SU-DHL-6 (cell line): ENCODE measurements at regions not wholly inside any gene's neighbourhood (a gene's known extent, or its start where the extent isn't known, plus 50 kb on each side); places are given as distances from the start of the nearest gene placed in this dataset.

Source experiments
- H2AFZ ChIP-seq: fragments of 200-600 bp; sonication (generic); 2 replicates; pipeline ENCODE4 v1.6.1; 2014; ENCODE audit warnings: low read depth, mild to moderate bottlenecking, moderate library complexity, mixed read lengths, antibody characterized with exemption, low read length; ENCODE audit not compliant: severe bottlenecking
- H3F3A ChIP-seq: fragments of 200-600 bp; shearing (Covaris generic); 2 replicates; pipeline ENCODE4 v1.6.0; 2016; ENCODE audit warnings: antibody characterized with exemption, mild to moderate bottlenecking; ENCODE audit not compliant: insufficient read depth
- H3K27ac ChIP-seq: fragments of 200-600 bp; sonication (generic); 2 replicates; pipeline ENCODE4 v1.5.1; 2016; ENCODE audit warnings: low read depth, mild to moderate bottlenecking, low read length, moderate library complexity, mixed read lengths
- H3K27me3 ChIP-seq: fragments of 200-600 bp; sonication (generic), shearing (Covaris generic); 2 replicates; pipeline ENCODE4 v1.6.0; 2014; ENCODE audit warnings: mild to moderate bottlenecking, low read length
- H3K36me3 ChIP-seq: fragments of 200-600 bp; sonication (generic); 2 replicates; pipeline ENCODE4 v1.6.1; 2014; ENCODE audit warnings: mild to moderate bottlenecking, low read length, mixed read lengths
- H3K4me2 ChIP-seq: fragments of 300-600, 200-600 bp; shearing (Covaris generic), sonication (generic); 2 replicates; pipeline ENCODE4 v1.6.0; 2014; ENCODE audit warnings: low read length, low read depth, mild to moderate bottlenecking; ENCODE audit not compliant: poor library complexity, severe bottlenecking
- H3K4me3 ChIP-seq: fragments of 200-600 bp; sonication (generic); 2 replicates; pipeline ENCODE4 v1.5.1; 2014; ENCODE audit warnings: antibody characterized with exemption, low read length, mild to moderate bottlenecking, mixed read lengths; ENCODE audit not compliant: insufficient read depth, poor library complexity, severe bottlenecking
- H3K79me2 ChIP-seq: fragments of 200-600 bp; sonication (generic); 2 replicates; pipeline ENCODE4 v1.6.1; 2014; ENCODE audit warnings: mild to moderate bottlenecking, low read length, moderate library complexity; ENCODE audit not compliant: insufficient read depth
- H3K9ac ChIP-seq: fragments of 200-600 bp; sonication (generic); 2 replicates; pipeline ENCODE4 v1.7.0; 2014; ENCODE audit warnings: mild to moderate bottlenecking, low read length
- H3K9me2 ChIP-seq: fragments of 200-600 bp; sonication (generic); replicated peaks from 2 replicates; pipeline ENCODE4 v1.6.1; 2014; ENCODE audit warnings: low read length; ENCODE audit not compliant: insufficient read depth
- H3K9me3 ChIP-seq: fragments of 200-600 bp; sonication (generic); 2 replicates; pipeline ENCODE4 v1.6.1; 2014; ENCODE audit warnings: low read length, mixed read lengths; ENCODE audit not compliant: insufficient read depth
- H4K20me1 ChIP-seq: fragments of 200-600 bp; sonication (generic); 2 replicates; pipeline ENCODE4 v1.6.1; 2014; ENCODE audit warnings: low read depth, mild to moderate bottlenecking, antibody characterized with exemption, low read length, moderate library complexity, mixed read lengths
- EZH2phosphoT487 ChIP-seq: fragments of 200-600 bp; sonication (generic), shearing (Covaris generic); conservative IDR thresholded peaks from 2 replicates; pipeline ENCODE4 v1.6.1; 2018; ENCODE audit warnings: mild to moderate bottlenecking, antibody characterized with exemption, low read length, moderate library complexity, mixed read lengths
- TF ChIP-seq, protein P1 (sequence below): fragments of 200-600 bp; sonication (generic); IDR thresholded peaks from one replicate; pipeline ENCODE4 v1.5.1; 2017; ENCODE audit warnings: antibody characterized with exemption, mild to moderate bottlenecking, low read length, moderate library complexity; ENCODE audit not compliant: insufficient read depth, poor library complexity, severe bottlenecking

GRCh38 chr20:24321973-24322372 lies 147.5 kb upstream of the SYNDIG1 start:
- H3K9ac ChIP-seq: no peak overlapping the region
- H3K27me3 ChIP-seq: no peaks in the 10 kb centered on the region
- H3F3A ChIP-seq: no peaks in the 10 kb centered on the region
- H3K36me3 ChIP-seq: no peaks in the 10 kb centered on the region
- H4K20me1 ChIP-seq: no peaks in the 10 kb centered on the region
- H3K9me3 ChIP-seq: no peaks in the 10 kb centered on the region
- no peak overlapping the region for H2AFZ ChIP-seq
- H3K79me2 ChIP-seq: no peaks in the 10 kb centered on the region
- TF ChIP-seq, protein P1, sequence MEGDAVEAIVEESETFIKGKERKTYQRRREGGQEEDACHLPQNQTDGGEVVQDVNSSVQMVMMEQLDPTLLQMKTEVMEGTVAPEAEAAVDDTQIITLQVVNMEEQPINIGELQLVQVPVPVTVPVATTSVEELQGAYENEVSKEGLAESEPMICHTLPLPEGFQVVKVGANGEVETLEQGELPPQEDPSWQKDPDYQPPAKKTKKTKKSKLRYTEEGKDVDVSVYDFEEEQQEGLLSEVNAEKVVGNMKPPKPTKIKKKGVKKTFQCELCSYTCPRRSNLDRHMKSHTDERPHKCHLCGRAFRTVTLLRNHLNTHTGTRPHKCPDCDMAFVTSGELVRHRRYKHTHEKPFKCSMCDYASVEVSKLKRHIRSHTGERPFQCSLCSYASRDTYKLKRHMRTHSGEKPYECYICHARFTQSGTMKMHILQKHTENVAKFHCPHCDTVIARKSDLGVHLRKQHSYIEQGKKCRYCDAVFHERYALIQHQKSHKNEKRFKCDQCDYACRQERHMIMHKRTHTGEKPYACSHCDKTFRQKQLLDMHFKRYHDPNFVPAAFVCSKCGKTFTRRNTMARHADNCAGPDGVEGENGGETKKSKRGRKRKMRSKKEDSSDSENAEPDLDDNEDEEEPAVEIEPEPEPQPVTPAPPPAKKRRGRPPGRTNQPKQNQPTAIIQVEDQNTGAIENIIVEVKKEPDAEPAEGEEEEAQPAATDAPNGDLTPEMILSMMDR: no peak
- TF ChIP-seq EZH2phosphoT487: no peak
- no peak overlapping the region for H3K4me2 ChIP-seq
- no peak overlapping the region for H3K27ac ChIP-seq
- no peaks in the 10 kb centered on the region for H3K9me2 ChIP-seq
- H3K4me3 ChIP-seq: no peak overlapping the region

GRCh38 chr20:24318569-24319352 lies 150.7 kb upstream of the SYNDIG1 start:
- Histone ChIP-seq H3K4me3 (no peak overlapping the region), H3K36me3 (no peaks in the 10 kb centered on the region), H3K27me3 (no peaks in the 10 kb centered on the region), H3K9me2 (no peaks in the 10 kb centered on the region), H3K27ac (no peak overlapping the region), H3K9ac (no peak overlapping the region), H4K20me1 (no peaks in the 10 kb centered on the region), H3F3A (no peaks in the 10 kb centered on the region), H3K79me2 (no peaks in the 10 kb centered on the region), H3K4me2 (no peak overlapping the region), H3K9me3 (no peaks in the 10 kb centered on the region), H2AFZ (no peak overlapping the region)
- no peak for TF ChIP-seq EZH2phosphoT487
- TF ChIP-seq, protein P1: no peak

- Histone ChIP-seq H3K9ac (no peak overlapping the region), H3K27me3 (no peaks in the 10 kb centered on the region), H4K20me1 (no peaks in the 10 kb centered on the region)
These were observed 152.2 kb upstream of the SYNDIG1 start for GRCh38 chr20:24317224-24317623.

More at GRCh38 chr20:24317224-24317623, 152.2 kb upstream of the SYNDIG1 start:
- Histone ChIP-seq H3K9me3 (no peaks in the 10 kb centered on the region), H3F3A (no peaks in the 10 kb centered on the region), H3K79me2 (no peaks in the 10 kb centered on the region), H3K4me3 (no peak overlapping the region), H2AFZ (no peak overlapping the region), H3K9me2 (no peaks in the 10 kb centered on the region), H3K36me3 (no peaks in the 10 kb centered on the region), H3K4me2 (no peak overlapping the region), H3K27ac (no peak overlapping the region)
- TF ChIP-seq, protein P1: no peak
- TF ChIP-seq EZH2phosphoT487: no peak
